TTC549 (cell line): ENCODE measurements at regions not wholly inside any gene's neighbourhood (a gene's known extent, or its start where the extent isn't known, plus 50 kb on each side); places are given as distances from the start of the nearest gene placed in this dataset.
"Not testable (repeated sequence)": the region's sequence is repeated elsewhere in the genome, so short reads cannot be mapped to it uniquely, and the experiment has no call there.

Source experiments
- FAIRE-seq: peaks from 2 replicates; lab custom pipeline; 2012; peaks lifted over from hg19 to GRCh38; lab: Jason Lieb, UNC

DNA sequence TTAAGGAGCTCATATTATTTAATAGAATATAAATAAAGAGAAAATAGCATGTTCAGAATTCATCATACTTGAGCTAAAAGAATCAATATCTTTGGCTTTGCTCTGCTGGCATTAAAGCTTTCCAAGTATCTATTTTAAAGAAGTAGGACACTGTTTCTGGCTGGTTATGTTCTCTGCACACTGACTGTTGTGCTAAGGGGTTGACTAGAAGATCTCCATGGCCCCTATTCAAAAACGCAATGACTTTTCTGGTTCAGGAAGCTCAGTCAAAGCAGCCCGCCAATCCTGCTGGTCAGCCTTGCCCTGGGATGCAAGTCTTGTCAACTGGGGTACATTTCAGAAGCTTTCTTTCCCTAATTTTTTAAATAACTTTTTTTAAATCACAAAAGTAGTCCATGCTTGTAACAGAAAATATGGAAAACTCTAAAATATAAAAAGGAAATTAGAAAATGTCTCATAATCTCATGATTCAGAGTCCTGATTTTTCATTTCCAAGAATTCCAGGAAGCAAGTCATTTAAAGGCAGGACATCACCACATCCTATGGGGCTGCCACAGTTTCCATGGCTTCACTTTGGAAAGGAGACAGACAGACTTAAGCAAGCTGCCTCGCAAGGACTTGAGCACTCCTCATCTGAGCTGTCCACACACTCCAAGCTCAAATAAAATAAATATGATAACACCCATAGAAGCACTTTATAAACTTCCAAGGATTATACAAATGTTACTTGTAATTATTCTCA is 195.1 kb downstream of the TXNL1 start:
- FAIRE-seq = no peak

DNA sequence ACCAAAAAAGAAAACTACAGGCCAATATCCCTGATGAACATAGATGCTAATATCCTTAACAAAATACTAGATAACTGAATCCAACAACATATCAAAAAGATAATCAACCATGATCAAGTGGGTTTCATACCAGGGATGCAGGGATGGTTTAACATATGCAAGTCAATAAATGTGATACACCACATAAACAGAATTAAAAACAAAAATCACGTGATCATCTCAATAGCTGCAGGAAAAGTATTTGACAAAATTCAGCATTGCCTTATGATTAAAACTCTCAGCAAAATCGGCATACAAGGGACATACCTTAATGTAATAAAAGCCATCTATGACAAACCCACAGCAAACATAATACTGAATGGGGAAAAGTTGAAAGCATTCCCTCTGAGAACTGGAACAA is 199.9 kb downstream of the TXNL1 start:
- FAIRE-seq = not testable (repeated sequence)

DNA sequence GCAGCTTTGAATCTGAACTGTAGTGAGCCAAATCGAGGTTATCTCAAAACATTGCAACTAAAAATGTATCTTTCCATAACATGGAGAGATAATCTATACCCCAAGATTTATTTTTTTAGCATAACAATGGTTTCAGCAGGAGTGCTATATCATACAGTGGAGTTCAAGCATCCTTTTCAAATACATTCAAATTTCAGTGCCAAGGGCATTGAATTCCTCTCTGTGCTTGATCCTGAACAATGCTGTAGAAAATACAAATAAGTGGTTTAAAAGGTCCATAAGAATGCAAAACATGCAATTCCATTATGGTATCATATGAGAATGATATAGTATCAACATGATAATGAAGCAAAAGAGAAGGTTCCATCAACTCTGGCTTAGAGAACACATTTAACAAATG is 201.7 kb downstream of the TXNL1 start:
- no peak for FAIRE-seq

DNA sequence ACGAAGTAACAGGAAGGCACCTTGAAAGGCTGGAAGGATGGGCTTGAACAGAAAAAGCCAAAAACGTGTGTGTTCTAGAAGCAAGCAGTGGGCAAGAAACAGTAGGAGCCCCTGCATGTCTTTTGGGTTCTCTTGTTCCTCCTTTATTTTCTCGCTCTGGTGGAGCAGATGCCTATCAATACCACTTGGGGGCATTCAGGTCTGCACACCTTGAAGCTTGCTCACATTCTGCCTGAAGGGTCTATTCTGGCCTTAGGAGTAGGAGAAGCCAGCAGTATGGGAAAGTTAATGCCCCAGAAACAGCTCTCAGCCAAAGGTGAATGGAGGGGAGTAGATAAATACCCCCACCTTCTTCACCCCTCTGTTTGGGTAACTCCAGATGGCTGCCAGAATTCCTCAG is 204.5 kb downstream of the TXNL1 start:
- FAIRE-seq = no peak

DNA sequence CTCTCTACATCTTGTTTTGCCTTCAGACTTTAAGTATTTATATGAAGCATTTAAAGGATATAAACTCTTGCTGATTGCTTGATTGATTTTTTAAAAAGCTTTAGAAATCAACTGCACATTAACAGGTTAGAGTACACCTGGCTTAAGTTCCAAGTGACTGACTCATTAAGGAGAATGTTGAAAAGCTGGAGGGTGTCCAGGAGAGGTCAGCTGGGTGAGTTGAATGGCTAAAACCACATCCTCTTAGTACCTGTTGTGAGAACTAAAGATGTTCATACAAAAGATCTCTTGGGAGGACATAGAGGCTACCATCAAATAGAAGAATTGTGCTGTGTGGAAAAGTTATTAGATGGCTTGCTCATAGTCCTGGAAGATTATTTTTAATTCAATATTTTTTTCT is 206.8 kb downstream of the TXNL1 start:
- FAIRE-seq = no peak

DNA sequence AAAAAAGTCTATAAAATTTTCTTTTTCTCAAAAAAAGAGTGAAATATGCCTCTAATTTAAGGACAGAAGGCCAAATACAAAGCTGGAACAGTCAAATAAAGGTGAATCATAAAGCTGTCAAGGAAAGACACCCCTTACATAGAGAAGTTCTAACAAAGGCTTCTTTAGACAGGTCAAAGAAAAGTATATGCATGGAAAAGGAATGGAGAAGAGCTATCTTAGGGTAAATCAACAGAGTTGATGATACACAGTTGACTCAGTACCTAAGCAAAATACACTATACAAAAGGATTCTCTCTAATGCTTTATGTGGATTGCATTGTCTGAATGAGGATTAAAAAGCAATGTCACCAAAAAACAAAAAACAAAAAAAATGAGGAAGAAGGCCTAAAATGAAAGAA is 214.8 kb downstream of the TXNL1 start:
- FAIRE-seq = no peak

- no peak for FAIRE-seq
Observed at GRCh38 chr18:56421647-56422046, 216.7 kb downstream of the TXNL1 start.

- not testable (repeated sequence) for FAIRE-seq
Observed at GRCh38 chr18:56420868-56421267, 217.5 kb downstream of the TXNL1 start.

DNA sequence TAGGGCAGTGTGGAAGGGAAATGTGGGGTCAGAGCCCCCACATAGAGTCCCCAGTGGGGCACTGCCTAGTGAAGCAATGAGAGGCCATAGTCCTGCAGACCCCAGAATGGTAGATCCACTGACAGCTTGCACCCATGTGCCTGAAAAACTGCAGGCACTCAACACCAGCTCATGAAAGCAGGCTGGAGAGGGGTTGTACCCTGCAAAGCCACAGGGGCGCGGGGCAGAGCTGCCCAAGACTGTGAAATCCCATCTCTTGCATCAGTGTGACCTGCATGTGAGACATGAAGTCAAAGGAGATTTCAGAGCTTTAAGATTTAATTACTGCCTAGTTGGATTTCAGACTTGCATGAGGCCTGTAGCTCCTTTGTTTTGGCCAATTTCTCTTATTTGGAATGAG is 224.0 kb downstream of the TXNL1 start:
- FAIRE-seq = no peak

DNA sequence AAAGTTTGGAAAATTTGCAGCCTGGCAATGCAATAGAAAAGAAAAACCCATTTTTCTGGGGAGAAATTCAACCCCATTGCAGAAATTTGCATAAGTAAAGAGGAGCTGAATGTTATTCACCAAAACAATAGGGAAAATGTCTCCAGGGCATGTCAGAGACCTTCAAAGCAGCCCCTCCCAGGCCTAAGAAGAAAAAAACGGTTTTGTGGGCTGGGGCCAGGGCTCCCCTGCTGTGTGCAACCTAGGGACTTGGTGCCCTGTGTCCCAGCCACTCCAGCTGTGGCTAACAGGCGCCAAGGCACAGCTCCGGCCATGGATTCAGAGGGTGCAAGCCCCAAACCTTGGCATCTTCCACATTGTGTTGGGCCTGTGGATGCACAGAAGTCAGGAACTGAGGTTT is 224.5 kb downstream of the TXNL1 start:
- FAIRE-seq = no peak

DNA sequence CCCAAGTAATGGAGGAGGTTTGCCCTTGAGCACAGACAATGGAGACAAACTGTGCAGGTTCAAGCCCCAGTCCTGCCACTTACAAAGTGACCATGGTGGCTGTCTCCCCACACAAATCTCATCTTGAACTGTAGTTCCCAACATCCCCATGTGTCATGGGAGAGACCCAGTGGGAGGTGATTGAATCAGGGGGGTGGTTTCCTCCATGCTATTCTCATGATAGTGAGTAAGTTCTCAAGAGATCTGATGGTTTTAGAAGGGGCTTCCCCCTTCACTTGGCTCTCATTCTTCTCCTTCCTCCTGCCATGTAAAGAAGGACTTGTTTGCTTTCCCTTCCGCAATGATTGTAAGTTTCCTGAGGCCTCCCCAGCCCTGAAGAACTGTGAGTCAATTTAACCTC is 225.4 kb downstream of the TXNL1 start:
- no peak for FAIRE-seq

GRCh38 chr18:56409736-56410135 is 228.7 kb downstream of the TXNL1 start:
- no peak for FAIRE-seq

DNA sequence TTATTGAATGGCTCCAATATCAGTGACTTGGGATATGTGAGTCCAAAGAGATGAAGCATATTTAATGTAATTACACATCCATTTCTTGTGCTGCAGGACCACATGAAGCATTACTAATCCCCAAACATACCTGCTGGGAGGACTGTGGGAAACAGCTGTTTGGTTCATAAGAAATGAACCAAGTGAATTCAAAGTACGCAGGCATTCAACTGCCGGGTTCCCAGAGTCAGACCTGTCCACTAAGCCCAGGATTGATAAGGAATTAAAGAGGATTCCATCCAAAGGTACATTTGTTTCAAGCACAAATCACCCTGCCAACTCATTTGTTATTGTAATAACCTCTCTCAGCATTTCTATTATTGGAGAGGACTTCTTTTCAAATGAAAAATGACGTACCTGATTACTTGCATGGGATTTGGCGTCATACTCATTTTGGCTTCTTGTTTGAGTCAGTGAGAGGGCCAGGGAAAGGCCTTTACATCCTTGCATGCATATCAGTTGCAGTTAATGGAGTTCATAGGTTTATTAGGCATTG is 230.7 kb downstream of the TXNL1 start:
- FAIRE-seq = no peak

DNA sequence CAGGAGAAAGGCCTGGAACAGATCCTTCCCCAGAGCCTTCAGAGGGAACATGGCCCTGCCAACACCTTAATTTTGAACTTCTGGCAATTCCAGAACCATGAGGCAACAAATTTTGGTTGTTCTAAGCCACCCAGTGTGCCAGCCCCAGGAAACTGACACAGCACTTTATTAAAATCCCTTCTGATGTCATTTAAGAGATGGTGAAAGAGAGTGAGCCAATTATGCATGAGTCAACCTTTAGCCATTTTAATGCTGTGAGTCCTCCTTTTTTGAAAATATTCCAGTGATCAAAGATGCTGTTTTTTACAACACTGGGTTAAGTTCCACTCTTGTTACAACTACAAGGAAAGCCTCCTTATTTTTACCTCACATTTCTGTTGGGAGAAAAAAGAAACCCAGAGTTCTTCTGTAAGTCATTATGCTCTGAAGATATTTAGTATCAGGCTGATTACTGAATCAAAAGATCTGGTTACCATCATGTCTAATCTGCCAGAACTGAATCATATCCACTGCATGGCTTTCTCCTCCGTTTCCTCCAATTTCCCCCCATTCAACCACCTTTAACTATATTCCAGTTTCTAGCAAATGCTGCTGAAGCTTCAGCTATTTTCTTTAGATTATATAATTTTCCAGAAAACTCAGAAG is 235.4 kb downstream of the TXNL1 start:
- FAIRE-seq = no peak

- no peak for FAIRE-seq
Observed at GRCh38 chr18:56393870-56394269, 244.5 kb downstream of the TXNL1 start.

- FAIRE-seq = no peak
Observed at GRCh38 chr18:56391931-56392590, 246.3 kb downstream of the TXNL1 start.

DNA sequence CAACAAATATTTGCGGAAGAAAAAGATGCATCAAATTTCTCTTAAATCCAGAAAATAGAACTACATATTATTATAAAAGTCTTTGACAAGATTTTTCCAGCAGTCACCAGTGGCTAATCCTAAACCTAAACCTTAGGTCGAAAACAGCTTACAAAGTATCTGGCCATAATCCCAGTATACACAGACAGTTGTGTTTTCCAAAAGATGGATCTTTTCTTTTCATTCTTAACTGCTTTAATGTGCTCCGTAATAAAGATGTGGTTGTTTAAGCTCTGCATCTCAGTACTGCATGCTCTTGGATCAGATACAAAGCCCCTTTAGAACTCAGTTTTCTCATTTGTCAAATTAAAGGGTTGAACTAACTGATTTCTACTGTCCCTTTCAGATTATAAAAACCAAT is 247.8 kb downstream of the TXNL1 start:
- no peak for FAIRE-seq

DNA sequence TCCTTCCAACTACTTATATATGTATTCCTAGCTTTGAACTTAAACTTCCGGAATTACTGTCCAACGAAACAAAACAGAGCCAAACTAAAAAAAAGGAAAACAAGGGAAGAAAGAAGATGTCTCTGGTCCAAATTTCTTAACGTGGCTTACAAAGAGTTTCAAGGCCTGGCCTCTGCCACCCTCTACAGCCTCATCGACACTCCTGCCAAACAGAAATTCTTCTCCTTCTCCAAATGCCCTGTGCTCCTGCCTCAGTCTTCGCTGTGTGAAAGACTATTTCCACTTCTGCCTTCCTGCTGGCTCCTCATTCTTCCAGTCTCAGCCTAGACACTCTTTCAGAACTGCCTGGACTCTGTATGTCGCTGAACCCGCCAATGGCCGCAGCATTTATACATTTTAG is 249.2 kb downstream of the TXNL1 start:
- FAIRE-seq = no peak

GRCh38 chr18:56388571-56388970 is 249.8 kb downstream of the TXNL1 start:
- no peak for FAIRE-seq

- FAIRE-seq = no peak
Observed at GRCh38 chr18:56386856-56387255, 251.5 kb downstream of the TXNL1 start.

DNA sequence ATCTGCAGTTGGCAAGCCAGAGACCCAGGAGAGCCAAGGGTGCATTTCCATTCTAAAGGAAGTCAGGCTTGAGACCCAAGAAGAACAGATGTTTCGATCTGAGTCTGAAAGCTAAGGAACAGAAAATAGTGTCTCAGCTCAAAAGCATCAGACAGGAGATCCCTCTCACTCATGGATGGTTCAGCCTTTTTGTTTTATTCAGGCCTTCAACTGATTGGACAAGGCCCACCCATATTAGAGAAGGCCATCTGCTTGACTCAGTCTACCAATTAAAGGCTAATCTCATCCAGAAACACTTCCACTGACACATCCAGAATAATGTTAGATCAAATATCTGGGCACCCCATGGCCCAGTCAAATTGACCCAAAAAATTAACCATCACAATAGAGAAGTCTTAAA is 255.0 kb downstream of the TXNL1 start:
- no peak for FAIRE-seq

DNA sequence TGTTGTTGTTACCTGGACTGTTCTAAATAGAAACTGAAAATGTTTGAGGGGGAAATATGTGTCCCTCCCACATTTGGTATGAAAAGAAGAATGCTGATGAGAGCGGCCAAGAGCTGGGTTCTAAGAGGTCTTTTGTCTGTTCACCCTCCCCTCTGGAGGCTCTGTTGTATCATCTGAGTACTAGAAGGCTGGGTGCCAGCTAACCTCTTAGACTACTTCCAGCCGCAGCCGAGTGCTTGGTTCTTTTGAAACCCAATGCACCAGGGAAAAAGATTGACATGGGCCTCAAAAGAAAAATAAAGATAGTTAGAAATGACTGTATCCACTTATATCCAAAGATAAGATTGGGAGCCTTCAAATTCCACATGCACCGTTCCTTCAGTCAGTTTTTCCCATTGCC is 255.9 kb downstream of the TXNL1 start:
- FAIRE-seq = no peak

- no peak for FAIRE-seq
Observed at GRCh38 chr18:56381196-56381595, 257.2 kb downstream of the TXNL1 start.
